Stomach smooth muscle (tissue), 2 donors: ENCODE measurements at regions not wholly inside any gene's neighbourhood (a gene's known extent, or its start where the extent isn't known, plus 50 kb on each side); places are given as distances from the start of the nearest gene placed in this dataset.
"Not testable (repeated sequence)": the region's sequence is repeated elsewhere in the genome, so short reads cannot be mapped to it uniquely, and the experiment has no call there.

Experiments
- H3K27ac ChIP-seq: one replicate; pipeline ENCODE4 v1.7.0; 2013; ENCODE audit warnings: mild to moderate bottlenecking, low read length, inconsistent platforms
- H3K27me3 ChIP-seq, 2 donors: one replicate each; pipeline ENCODE4 v1.7.0; 2013; ENCODE audit warnings: low read length in 2 of 2; ENCODE audit not compliant: insufficient read depth in 2 of 2, control insufficient read depth in 1 of 2
- H3K36me3 ChIP-seq, 2 donors: one replicate each; pipeline ENCODE4 v1.7.0; 2013; ENCODE audit warnings: low read length in 2 of 2; ENCODE audit not compliant: control insufficient read depth in 2 of 2, insufficient read depth in 2 of 2
- H3K4me1 ChIP-seq: one replicate; pipeline ENCODE4 v1.7.0; 2013; ENCODE audit warnings: low read length; ENCODE audit not compliant: control insufficient read depth, insufficient read depth
- H3K4me3 ChIP-seq, 2 donors: one replicate each; pipeline ENCODE4 v1.7.0; 2013; ENCODE audit warnings: low read length in 2 of 2
- H3K9ac ChIP-seq, 2 donors: one replicate each; pipeline ENCODE4 v1.7.0; 2013; ENCODE audit warnings: low read length in 2 of 2, mild to moderate bottlenecking in 1 of 2
- H3K9me3 ChIP-seq, 2 donors: one replicate each; pipeline ENCODE4 v1.7.0; 2013; ENCODE audit warnings: low read length in 2 of 2; ENCODE audit not compliant: control insufficient read depth in 2 of 2
- donor health status: healthy.
- donor health status: Pancreatic carcinoma.

DNA sequence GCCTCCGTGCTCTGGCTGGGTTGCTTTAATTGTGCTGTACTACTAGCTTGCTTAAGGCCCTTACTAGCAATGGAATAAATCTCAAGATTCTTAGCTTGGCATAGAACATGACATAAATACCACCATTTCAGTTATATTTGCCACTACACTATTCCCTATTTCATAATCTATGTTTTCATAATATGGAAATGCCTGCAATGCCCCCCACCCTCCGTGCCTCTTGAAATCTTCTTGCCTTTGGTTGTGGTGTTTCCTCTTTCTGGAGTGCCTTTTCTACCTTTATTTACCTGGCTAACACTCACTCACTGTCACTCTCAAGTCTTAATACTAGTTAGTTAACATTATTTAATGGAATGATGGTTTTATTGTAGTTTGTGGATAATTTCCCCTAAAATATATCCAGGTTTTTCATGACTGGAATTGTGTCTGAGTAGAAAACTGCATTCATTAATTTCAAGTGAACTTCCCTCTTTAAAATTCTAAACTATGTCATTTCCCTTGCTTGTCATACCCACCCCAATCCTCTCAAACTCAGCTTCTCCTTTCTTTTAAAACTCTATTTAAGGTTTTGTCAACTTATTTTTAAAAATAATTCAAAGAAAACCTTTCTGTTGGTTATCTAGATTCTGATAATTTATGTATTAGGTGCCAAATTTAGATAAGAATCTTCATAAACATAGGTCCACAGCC lies 521.7 kb upstream of the DAB2 start:
- Histone ChIP-seq H3K27ac (no peak overlapping the region), H3K36me3 (no peaks in the 10 kb centered on the region), H3K27me3 (no peaks in the 10 kb centered on the region), H3K9me3 (peaks cover 0 to under 1% of the 10 kb centered on the region in 2 donors), H3K4me1 (no peaks in the 10 kb centered on the region), H3K9ac (no peak overlapping the region), H3K4me3 (no peak overlapping the region)

DNA sequence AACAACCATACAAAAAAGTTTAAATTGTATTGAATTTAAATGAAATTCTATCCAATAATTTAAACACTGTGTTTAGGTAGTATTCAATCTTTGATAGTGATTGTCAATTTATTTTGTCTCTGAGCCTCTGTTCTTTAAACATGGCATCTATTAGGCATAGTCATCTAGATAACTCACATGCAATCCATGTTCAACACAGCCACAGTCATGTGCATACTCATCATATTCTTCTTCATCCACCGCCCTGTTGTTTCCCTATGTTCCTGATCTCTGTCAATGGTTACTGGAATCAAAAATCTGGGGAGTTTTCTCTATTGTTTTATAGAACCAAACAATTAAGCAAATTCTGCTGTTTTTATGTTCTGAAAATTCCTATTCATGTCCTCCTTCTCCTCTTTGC lies 521.1 kb upstream of the DAB2 start:
- no peaks in the 10 kb centered on the region for H3K27me3 ChIP-seq
- H3K9me3 ChIP-seq: no peaks in the 10 kb centered on the region
- no peak overlapping the region for H3K9ac ChIP-seq
- no peak overlapping the region for H3K4me3 ChIP-seq
- no peaks in the 10 kb centered on the region for H3K36me3 ChIP-seq
- H3K27ac ChIP-seq: no peak overlapping the region
- H3K4me1 ChIP-seq: no peaks in the 10 kb centered on the region

DNA sequence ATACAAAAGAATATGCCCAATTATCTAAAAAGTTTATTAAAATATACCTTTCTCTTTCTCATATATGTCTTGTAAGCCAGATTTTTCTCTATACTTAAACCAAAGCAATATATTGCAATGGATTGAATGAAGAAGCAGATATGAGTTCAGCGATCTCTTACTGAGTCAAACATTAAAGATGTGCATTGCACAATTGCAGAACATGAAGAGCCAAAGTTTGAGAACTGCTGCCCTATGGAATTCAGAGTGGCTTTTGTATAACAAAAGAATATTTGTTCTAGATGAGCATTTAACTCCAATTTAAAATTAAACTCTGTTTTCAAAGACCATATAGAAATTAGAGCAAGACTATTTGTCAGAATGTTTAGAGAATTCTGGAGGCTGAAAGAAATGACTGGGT lies 519.0 kb upstream of the DAB2 start:
- H3K4me1 ChIP-seq: no peaks in the 10 kb centered on the region
- no peaks in the 10 kb centered on the region for H3K9me3 ChIP-seq
- H3K27me3 ChIP-seq: no peaks in the 10 kb centered on the region
- H3K9ac ChIP-seq: no peak overlapping the region
- no peak overlapping the region for H3K4me3 ChIP-seq
- no peaks in the 10 kb centered on the region for H3K36me3 ChIP-seq
- no peak overlapping the region for H3K27ac ChIP-seq

DNA sequence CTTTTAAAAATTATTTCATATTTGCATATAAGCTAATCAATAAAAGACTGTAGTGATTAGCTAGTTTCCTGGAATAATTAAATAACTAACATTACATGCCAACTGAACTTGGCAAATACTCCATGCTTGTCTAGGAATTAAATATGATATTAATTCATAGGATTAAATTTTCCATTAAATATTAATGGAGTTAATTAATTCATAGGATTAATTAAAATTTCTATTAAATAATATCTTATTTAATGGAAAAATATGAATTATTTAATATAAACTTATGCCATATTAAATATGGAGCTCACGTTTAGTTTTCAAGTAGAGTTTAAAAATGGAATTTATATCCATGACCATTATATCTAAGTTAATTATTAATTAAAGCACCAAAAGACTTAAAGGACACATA lies 517.8 kb upstream of the DAB2 start:
- Histone ChIP-seq H3K9ac (no peak overlapping the region), H3K4me3 (no peak overlapping the region), H3K36me3 (no peaks in the 10 kb centered on the region), H3K27me3 (no peaks in the 10 kb centered on the region), H3K27ac (no peak overlapping the region), H3K4me1 (no peaks in the 10 kb centered on the region), H3K9me3 (no peaks in the 10 kb centered on the region)

DNA sequence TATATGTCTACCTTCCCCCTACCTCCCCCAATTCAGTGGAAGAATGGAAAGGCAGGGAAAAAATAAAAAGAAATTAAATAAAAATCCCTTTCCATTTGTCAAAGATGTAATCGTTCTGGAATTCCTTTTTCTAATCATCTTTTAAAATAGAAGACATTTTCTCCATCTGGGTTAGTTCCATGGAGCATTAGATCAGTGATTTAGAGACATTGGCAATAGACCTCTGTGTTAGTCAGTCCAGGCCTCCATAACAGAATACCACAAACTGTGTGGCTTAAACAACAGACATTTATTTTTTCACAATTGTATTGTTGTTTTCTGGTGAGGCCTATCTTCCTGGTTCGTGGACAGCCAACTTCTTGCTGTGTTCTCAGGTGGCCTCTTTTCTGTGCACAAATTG lies 516.6 kb upstream of the DAB2 start:
- Histone ChIP-seq H3K27me3 (no peaks in the 10 kb centered on the region), H3K4me1 (no peaks in the 10 kb centered on the region), H3K4me3 (no peak overlapping the region), H3K9ac (no peak overlapping the region), H3K9me3 (no peaks in the 10 kb centered on the region), H3K27ac (no peak overlapping the region), H3K36me3 (no peaks in the 10 kb centered on the region)

DNA sequence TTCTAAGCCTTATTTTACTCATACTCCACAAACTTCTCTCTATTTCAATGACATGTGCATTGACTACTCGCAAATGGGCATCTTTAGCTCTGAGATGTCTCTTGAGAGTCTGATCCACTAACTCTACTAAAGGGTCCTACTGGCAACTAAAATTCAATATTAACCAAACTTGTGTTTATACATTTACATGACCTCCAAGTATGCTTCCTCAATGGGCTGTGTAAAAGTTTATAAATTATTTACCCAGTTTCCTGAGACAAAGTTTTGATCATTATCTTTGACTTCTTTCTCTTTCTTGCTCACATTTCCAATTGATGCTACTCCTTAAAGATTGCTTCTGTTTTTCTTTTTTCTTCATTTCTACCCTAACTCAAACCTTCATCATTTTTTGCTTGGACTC lies 510.1 kb upstream of the DAB2 start:
- H3K27me3 ChIP-seq: no peaks in the 10 kb centered on the region
- H3K4me1 ChIP-seq: no peaks in the 10 kb centered on the region
- H3K9me3 ChIP-seq: no peaks in the 10 kb centered on the region
- no peaks in the 10 kb centered on the region for H3K36me3 ChIP-seq
- no peak overlapping the region for H3K4me3 ChIP-seq
- no peak overlapping the region for H3K27ac ChIP-seq
- no peak overlapping the region for H3K9ac ChIP-seq

DNA sequence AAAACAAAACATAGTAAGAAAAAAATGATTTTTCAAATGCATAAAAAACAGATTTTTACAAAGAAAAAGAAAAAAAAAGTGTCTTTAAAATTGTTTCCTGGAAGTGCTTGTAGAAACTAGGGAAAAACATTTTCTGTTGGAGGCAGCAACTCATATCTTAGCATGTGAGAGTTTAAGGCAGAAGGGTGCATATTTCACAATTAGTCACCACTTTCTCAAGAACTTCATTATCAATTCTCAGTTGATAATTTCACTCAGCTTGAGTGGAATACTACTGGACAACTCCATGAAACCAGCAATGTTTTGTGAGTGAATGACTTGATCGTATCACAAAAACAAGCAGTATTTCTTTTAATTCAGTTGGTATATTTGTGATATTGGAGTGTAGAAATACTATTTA lies 508.3 kb upstream of the DAB2 start:
- Histone ChIP-seq H3K4me1 (no peaks in the 10 kb centered on the region), H3K27ac (no peak overlapping the region), H3K9ac (no peak overlapping the region), H3K27me3 (no peaks in the 10 kb centered on the region), H3K4me3 (no peak overlapping the region), H3K36me3 (no peaks in the 10 kb centered on the region), H3K9me3 (no peaks in the 10 kb centered on the region)

DNA sequence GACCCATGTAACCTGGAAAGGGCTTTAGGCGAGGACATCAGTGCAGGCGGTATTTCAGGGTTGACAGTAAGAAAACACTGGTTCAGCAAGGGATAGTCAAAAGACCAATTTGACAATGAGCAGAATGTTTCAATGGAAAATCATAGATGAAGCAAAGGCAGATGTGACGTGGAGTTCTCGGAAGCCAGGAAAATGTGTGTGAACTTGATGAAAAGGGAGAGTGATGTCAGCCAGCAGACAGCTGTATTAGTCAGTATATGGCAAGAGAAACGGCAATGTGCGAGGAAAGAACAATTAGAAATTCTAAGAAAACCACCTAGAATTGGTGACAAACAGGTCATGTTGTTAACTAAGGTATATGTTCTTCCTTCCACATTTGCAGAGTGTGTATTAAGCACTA lies 503.9 kb upstream of the DAB2 start:
- no peak overlapping the region for H3K9ac ChIP-seq
- H3K36me3 ChIP-seq: no peaks in the 10 kb centered on the region
- no peaks in the 10 kb centered on the region for H3K27me3 ChIP-seq
- no peaks in the 10 kb centered on the region for H3K4me1 ChIP-seq
- no peaks in the 10 kb centered on the region for H3K9me3 ChIP-seq
- no peak overlapping the region for H3K27ac ChIP-seq
- no peak overlapping the region for H3K4me3 ChIP-seq

DNA sequence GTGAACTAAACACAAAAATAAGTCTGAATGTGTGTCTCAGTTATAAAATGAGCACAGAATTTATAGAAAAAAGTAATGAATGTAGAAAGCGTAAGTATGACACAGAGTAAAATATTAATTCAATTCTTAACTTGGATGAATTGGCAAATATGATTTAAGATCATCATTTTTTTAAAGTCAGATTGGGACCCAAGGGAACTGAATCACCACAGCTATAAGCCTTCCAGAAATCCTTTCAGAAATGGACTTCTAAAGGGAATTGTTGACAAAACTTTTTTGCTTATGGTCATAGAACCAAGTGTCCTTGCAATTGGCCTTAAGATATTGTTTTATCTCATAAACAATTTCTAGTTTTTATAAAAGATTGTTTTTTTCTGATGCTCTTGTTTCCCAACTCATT lies 495.1 kb upstream of the DAB2 start:
- H3K4me1 ChIP-seq: no peaks in the 10 kb centered on the region
- no peak overlapping the region for H3K9ac ChIP-seq
- no peaks in the 10 kb centered on the region for H3K27me3 ChIP-seq
- no peak overlapping the region for H3K4me3 ChIP-seq
- H3K27ac ChIP-seq: no peak overlapping the region
- H3K9me3 ChIP-seq: no peaks in the 10 kb centered on the region
- H3K36me3 ChIP-seq: no peaks in the 10 kb centered on the region

DNA sequence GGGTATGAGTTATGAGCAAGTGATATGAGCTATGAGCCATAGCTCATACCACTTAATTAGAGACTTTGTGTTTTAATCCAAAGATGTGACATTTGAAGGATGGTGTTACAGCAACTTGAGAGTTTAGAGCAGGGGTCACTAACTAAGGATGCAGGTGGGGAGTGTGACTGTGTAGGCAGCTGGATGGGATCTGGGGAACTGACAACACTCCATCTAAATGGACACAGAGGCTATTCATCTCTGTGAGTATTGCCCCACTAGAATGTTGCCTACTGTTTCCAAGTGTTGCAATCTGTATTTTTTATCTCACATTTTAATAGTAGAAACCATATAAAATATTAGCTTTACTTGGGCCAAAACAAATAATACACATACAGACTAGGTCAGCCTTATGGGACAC lies 488.1 kb upstream of the DAB2 start:
- H3K36me3 ChIP-seq: no peaks in the 10 kb centered on the region
- H3K9me3 ChIP-seq: no peaks in the 10 kb centered on the region
- H3K4me3 ChIP-seq: no peak overlapping the region
- no peaks in the 10 kb centered on the region for H3K27me3 ChIP-seq
- H3K27ac ChIP-seq: no peak overlapping the region
- no peak overlapping the region for H3K9ac ChIP-seq
- no peaks in the 10 kb centered on the region for H3K4me1 ChIP-seq

DNA sequence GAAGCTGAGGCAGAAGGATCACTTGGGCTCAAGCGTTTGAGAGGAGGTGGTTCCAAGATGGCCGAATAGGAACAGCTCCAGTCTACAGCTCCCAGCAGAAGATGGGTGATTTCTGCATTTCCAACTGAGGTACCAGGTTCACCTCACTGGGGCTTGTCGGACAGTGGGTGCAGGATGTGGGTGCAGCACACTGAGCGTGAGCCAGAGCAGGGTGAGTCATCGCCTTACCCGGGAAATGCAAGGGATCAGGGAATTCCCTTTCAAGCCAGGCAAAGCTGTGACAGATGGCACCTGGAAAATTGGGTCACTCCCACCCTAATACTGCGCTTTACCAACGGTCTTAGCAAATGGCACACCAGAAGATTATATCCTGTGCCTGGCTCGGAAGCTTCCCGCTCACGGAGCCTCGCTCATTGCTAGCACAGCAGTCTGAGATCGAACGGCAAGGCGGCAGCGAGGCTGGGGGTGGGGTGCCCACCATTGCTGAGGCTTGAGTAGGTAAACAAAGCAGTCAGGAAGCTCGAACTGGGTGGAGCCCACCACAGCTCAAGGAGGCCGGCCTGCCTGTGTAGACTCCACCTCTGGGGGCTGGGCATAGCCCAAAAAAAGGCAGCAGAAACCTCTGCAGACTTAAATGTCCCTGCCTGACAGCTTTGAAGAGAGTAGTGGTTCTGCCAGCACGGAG lies 482.6 kb upstream of the DAB2 start:
- H3K27ac ChIP-seq, H3K9ac ChIP-seq, H3K27me3 ChIP-seq, H3K4me3 ChIP-seq, H3K36me3 ChIP-seq, H3K9me3 ChIP-seq, H3K4me1 ChIP-seq: not testable (repeated sequence)
